CD14-positive monocyte (primary cell): ENCODE measurements at regions not wholly inside any gene's neighbourhood (a gene's known extent, or its start where the extent isn't known, plus 50 kb on each side); places are given as distances from the start of the nearest gene placed in this dataset.

Source experiments
- DNase-seq, 3 donors: peaks; one replicate each; pipeline ENCODE4 v3.0.0-alpha.2; 2011 to 2022
- H2AFZ ChIP-seq: 2 replicates; pipeline ENCODE4 v1.6.0; 2012; ENCODE audit warnings: mild to moderate bottlenecking, low read depth, low read length, inconsistent platforms; ENCODE audit not compliant: insufficient read depth, poor library complexity, severe bottlenecking
- H3K27ac ChIP-seq, 2 donors: 1 replicate in 1 of 2; 2 replicates in 1 of 2; pipeline ENCODE4 v1.5.1; 2012 to 2013; ENCODE audit warnings: low read length in 2 of 2, control low read depth in 1 of 2, inconsistent platforms in 1 of 2, low read depth in 1 of 2, mild to moderate bottlenecking in 1 of 2
- H3K27me3 ChIP-seq, 2 donors: one replicate each; pipeline versions ENCODE4 v1.6.0 to v1.6.1; 2011 to 2013; ENCODE audit warnings: low read length in 2 of 2; ENCODE audit not compliant: control insufficient read depth in 2 of 2, insufficient read depth in 2 of 2
- H3K36me3 ChIP-seq, 2 donors: replicated peaks in 1 of 2; 1 replicate in 1 of 2; 2 replicates in 1 of 2; pipeline versions ENCODE4 v1.5.1 to v1.6.1; 2012 to 2013; ENCODE audit warnings: low read length in 2 of 2, control low read depth in 1 of 2, inconsistent platforms in 1 of 2, mild to moderate bottlenecking in 1 of 2; ENCODE audit not compliant: insufficient read depth in 2 of 2, control insufficient read depth in 1 of 2
- H3K4me1 ChIP-seq, 2 donors: 1 replicate in 1 of 2; 2 replicates in 1 of 2; pipeline versions ENCODE4 v1.5.1 to v1.6.1; 2012 to 2013; ENCODE audit warnings: low read length in 2 of 2, control low read depth in 1 of 2, inconsistent platforms in 1 of 2, mild to moderate bottlenecking in 1 of 2, moderate library complexity in 1 of 2; ENCODE audit not compliant: insufficient read depth in 2 of 2, control insufficient read depth in 1 of 2
- H3K4me2 ChIP-seq: replicated peaks from 2 replicates; pipeline ENCODE3; 2012; ENCODE audit warnings: low read length, moderate library complexity, mild to moderate bottlenecking; ENCODE audit not compliant: poor library complexity, severe bottlenecking; ENCODE audit errors: extremely low read depth
- H3K4me3 ChIP-seq, 3 experiments: fragments of 200-600 bp in 1 of 3; sonication (generic) in 1 of 3; replicated peaks in 1 of 3; 1 replicate in 2 of 3; 2 replicates in 1 of 3; pipeline ENCODE4 v1.5.1; 2011 to 2013; ENCODE audit warnings: low read length in 3 of 3, mild to moderate bottlenecking in 3 of 3, control low read depth in 2 of 3, low read depth in 2 of 3, inconsistent platforms in 1 of 3, moderate library complexity in 1 of 3
- H3K79me2 ChIP-seq: 2 replicates; pipeline ENCODE4 v1.6.0; 2012; ENCODE audit warnings: mild to moderate bottlenecking, control low read depth, inconsistent platforms, low read length, moderate library complexity; ENCODE audit not compliant: insufficient read depth
- H3K9ac ChIP-seq: 2 replicates; pipeline ENCODE4 v1.6.0; 2017; ENCODE audit warnings: low read length, mild to moderate bottlenecking; ENCODE audit not compliant: insufficient read depth, poor library complexity, severe bottlenecking
- H3K9me3 ChIP-seq, 2 donors: replicated peaks in 1 of 2; 1 replicate in 1 of 2; 2 replicates in 1 of 2; pipeline versions ENCODE4 v1.5.1 to v1.6.1; 2012 to 2013; ENCODE audit warnings: low read length in 2 of 2, control low read depth in 1 of 2; ENCODE audit not compliant: control insufficient read depth in 1 of 2, insufficient read depth in 1 of 2
- H4K20me1 ChIP-seq: 2 replicates; pipeline ENCODE4 v1.6.0; 2012; ENCODE audit warnings: mild to moderate bottlenecking, low read length, control low read depth, moderate library complexity; ENCODE audit not compliant: insufficient read depth
- H3K27ac Mint-ChIP-seq, 7 donors: one replicate each; pipeline ENCODE4 v1.8.0; 2020; ENCODE audit warnings: mild to moderate bottlenecking in 7 of 7, mixed read lengths in 7 of 7, moderate library complexity in 6 of 7, inconsistent platforms in 2 of 7
- H3K27me3 Mint-ChIP-seq, 3 donors: one replicate each; pipeline ENCODE4 v1.8.0; 2021 to 2022; ENCODE audit warnings: low read depth in 3 of 3, mild to moderate bottlenecking in 3 of 3, mixed read lengths in 3 of 3, moderate library complexity in 3 of 3, inconsistent platforms in 1 of 3
- H3K36me3 Mint-ChIP-seq, 2 donors: one replicate each; pipeline ENCODE4 v1.8.0; 2020; ENCODE audit warnings: mixed read lengths in 2 of 2, inconsistent platforms in 1 of 2, mild to moderate bottlenecking in 1 of 2
- H3K4me1 Mint-ChIP-seq: one replicate; pipeline ENCODE4 v1.8.0; 2020; ENCODE audit warnings: mild to moderate bottlenecking, mixed read lengths
- H3K4me3 Mint-ChIP-seq, 2 donors: one replicate each; pipeline ENCODE4 v1.8.0; 2020; ENCODE audit warnings: mild to moderate bottlenecking in 2 of 2, mixed read lengths in 2 of 2, moderate library complexity in 1 of 2
- H3K9me3 Mint-ChIP-seq, 7 donors: one replicate each; pipeline ENCODE4 v1.8.0; 2020 to 2022; ENCODE audit warnings: mixed read lengths in 7 of 7, mild to moderate bottlenecking in 6 of 7, moderate library complexity in 6 of 7, inconsistent platforms in 2 of 7
- WGBS: methylation state at CpG from one replicate; pipeline ENCODE4 v1.1.5; 2013; ENCODE audit warnings: missing lambda C conversion rate; ENCODE audit not compliant: insufficient coverage; 5-methylcytosine and 5-hydroxymethylcytosine counted together
- intact Hi-C, 2 donors: fragments of 100-400 bp; cut with micrococcal nuclease; formaldehyde crosslinking; loops; one replicate each; pipeline versions ENCODE4 v1.15.0 to v1.15.1; 2023
- TF ChIP-seq, protein P1 (sequence below): fragments of 200-600 bp; IDR thresholded peaks from one replicate; pipeline ENCODE4 v1.8.0; 2022; ENCODE audit warnings: antibody characterized with exemption, mild to moderate bottlenecking

DNA sequence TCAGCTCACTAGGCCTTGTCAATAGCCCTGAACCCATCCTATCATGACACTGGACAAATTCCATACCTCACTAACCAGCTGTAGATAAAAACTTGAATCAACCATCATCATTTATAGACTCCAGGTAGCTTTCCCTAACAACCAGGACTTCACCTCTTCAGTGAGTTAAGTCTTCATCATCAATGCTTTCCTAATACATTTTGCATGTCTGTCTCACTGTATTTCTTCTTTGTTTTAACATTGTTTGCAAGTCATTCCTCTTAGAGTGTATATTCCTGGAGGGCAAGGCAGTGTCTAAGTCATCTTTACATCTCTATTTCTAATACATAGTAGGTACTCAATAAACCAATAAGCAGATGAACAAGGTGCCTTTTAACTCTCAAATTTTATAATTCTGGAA lies 123.4 kb upstream of the RFC3 start:
- no peaks in the 10 kb centered on the region for H3K4me1 ChIP-seq
- Mint-ChIP-seq H3K4me3 (no peak overlapping the region), H3K4me1 (no peaks in the 10 kb centered on the region), H3K9me3 (peaks cover 4 to 15% (median 10%) of the 10 kb centered on the region in 7 donors), H3K27ac (no peak overlapping the region), H3K27me3 (peaks cover 0 to 1% (median 0%) of the 10 kb centered on the region in 3 donors), H3K36me3 (no peaks in the 10 kb centered on the region)
- H3K4me3 ChIP-seq = no peak overlapping the region
- no peak for DNase-seq
- intact Hi-C loops = no loop called here
- H2AFZ ChIP-seq = no peak overlapping the region
- H3K36me3 ChIP-seq = no peaks in the 10 kb centered on the region
- H3K79me2 ChIP-seq = no peaks in the 10 kb centered on the region
- no peak overlapping the region for H3K9ac ChIP-seq
- no peak overlapping the region for H3K4me2 ChIP-seq
- no peaks in the 10 kb centered on the region for H3K27me3 ChIP-seq
- H3K9me3 ChIP-seq = peaks cover 4 to 7% of the 10 kb centered on the region in 2 donors
- no peaks in the 10 kb centered on the region for H4K20me1 ChIP-seq
- TF ChIP-seq, protein P1, sequence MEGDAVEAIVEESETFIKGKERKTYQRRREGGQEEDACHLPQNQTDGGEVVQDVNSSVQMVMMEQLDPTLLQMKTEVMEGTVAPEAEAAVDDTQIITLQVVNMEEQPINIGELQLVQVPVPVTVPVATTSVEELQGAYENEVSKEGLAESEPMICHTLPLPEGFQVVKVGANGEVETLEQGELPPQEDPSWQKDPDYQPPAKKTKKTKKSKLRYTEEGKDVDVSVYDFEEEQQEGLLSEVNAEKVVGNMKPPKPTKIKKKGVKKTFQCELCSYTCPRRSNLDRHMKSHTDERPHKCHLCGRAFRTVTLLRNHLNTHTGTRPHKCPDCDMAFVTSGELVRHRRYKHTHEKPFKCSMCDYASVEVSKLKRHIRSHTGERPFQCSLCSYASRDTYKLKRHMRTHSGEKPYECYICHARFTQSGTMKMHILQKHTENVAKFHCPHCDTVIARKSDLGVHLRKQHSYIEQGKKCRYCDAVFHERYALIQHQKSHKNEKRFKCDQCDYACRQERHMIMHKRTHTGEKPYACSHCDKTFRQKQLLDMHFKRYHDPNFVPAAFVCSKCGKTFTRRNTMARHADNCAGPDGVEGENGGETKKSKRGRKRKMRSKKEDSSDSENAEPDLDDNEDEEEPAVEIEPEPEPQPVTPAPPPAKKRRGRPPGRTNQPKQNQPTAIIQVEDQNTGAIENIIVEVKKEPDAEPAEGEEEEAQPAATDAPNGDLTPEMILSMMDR = no peak
- no peak overlapping the region for H3K27ac ChIP-seq

DNA sequence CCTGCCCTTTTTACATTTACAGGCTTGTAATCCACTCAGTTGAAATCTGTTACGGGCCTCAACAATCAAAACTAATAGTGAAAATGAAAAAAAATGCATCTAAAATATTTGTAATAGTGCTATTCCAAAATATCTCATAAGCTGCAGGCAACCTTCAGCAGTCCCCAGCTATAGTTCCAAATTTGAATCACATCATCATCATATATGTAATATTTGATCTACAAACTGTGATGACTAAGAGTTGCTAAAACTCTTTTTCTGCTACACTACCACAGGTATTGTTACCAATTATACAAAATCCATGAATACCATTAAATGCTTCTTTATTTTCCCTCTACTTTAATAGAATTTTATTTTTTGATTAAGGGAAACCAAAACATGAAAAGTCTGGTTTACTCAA lies 121.4 kb upstream of the RFC3 start:
- H3K4me3 ChIP-seq = no peak overlapping the region
- WGBS = no CpG with 5 or more reads among the region's 1 CpG
- no peak overlapping the region for H3K4me2 ChIP-seq
- Mint-ChIP-seq H3K9me3 (peaks cover 4 to 14% (median 10%) of the 10 kb centered on the region in 7 donors), H3K36me3 (no peaks in the 10 kb centered on the region), H3K27ac (no peak overlapping the region), H3K27me3 (peaks cover 0 to 4% (median 0%) of the 10 kb centered on the region in 3 donors), H3K4me1 (no peaks in the 10 kb centered on the region), H3K4me3 (no peak overlapping the region)
- H3K27ac ChIP-seq = no peak overlapping the region
- TF ChIP-seq, protein P1 = no peak
- peaks cover 4 to 7% of the 10 kb centered on the region in 2 donors for H3K9me3 ChIP-seq
- no peak for DNase-seq
- no peak overlapping the region for H2AFZ ChIP-seq
- H3K9ac ChIP-seq = no peak overlapping the region
- H3K27me3 ChIP-seq = no peaks in the 10 kb centered on the region
- intact Hi-C loops = no loop called here
- no peaks in the 10 kb centered on the region for H3K36me3 ChIP-seq
- no peaks in the 10 kb centered on the region for H3K79me2 ChIP-seq
- H4K20me1 ChIP-seq = no peaks in the 10 kb centered on the region
- H3K4me1 ChIP-seq = no peaks in the 10 kb centered on the region
